ENCODE measurements at regions not wholly inside any gene's neighbourhood (a gene's known extent, or its start where the extent isn't known, plus 50 kb on each side); places are given as distances from the start of the nearest gene placed in this dataset.

- no peaks in the 10 kb centered on the region for H3K27me3 ChIP-seq (ENCODE audit: insufficient read depth, poor library complexity, severe bottlenecking)
- no peak for TF ChIP-seq CTCF (IDR thresholded peaks at IDR 0.05; ENCODE audit: poor library complexity, severe bottlenecking)
- no peak overlapping the region for H3K4me3 ChIP-seq (ENCODE audit: severe bottlenecking)
- no peak; the same call in 2 of the 3 replicates for ATAC-seq (ENCODE audit: low read depth)
- no peak for DNase-seq (ENCODE audit: low spot score)
- no peaks in the 10 kb centered on the region for H3K36me3 ChIP-seq (ENCODE audit: low read depth)
- H3K4me1 ChIP-seq (ENCODE audit: insufficient read depth, poor library complexity, severe bottlenecking) = no peaks in the 10 kb centered on the region
- no peak overlapping the region for H3K27ac ChIP-seq (ENCODE audit: poor library complexity, severe bottlenecking)
- no peaks in the 10 kb centered on the region for H3K9me3 ChIP-seq (ENCODE audit: severe bottlenecking)
Observed at GRCh38 chr3:19070325-19070724, 78.0 kb upstream of the KCNH8 start.

GRCh38 chr3:19065027-19065426 lies 83.3 kb upstream of the KCNH8 start:
- ATAC-seq (ENCODE audit: low read depth) (no peak), DNase-seq (ENCODE audit: low spot score) (no peak)
- Histone ChIP-seq H3K27me3 (ENCODE audit: insufficient read depth, poor library complexity, severe bottlenecking) (no peaks in the 10 kb centered on the region), H3K36me3 (ENCODE audit: low read depth) (no peaks in the 10 kb centered on the region), H3K4me1 (ENCODE audit: insufficient read depth, poor library complexity, severe bottlenecking) (no peaks in the 10 kb centered on the region), H3K4me3 (ENCODE audit: severe bottlenecking) (no peak overlapping the region), H3K27ac (ENCODE audit: poor library complexity, severe bottlenecking) (no peak overlapping the region), H3K9me3 (ENCODE audit: severe bottlenecking) (no peaks in the 10 kb centered on the region)
- TF ChIP-seq CTCF (IDR thresholded peaks at IDR 0.05; ENCODE audit: poor library complexity, severe bottlenecking) = peak; percentile 63

GRCh38 chr3:19063936-19064335 lies 84.4 kb upstream of the KCNH8 start:
- no peak for DNase-seq (ENCODE audit: low spot score)
- no peak for ATAC-seq (ENCODE audit: low read depth)
- Histone ChIP-seq H3K9me3 (ENCODE audit: severe bottlenecking) (no peaks in the 10 kb centered on the region), H3K4me1 (ENCODE audit: insufficient read depth, poor library complexity, severe bottlenecking) (no peaks in the 10 kb centered on the region), H3K36me3 (ENCODE audit: low read depth) (no peaks in the 10 kb centered on the region), H3K4me3 (ENCODE audit: severe bottlenecking) (no peak overlapping the region), H3K27ac (ENCODE audit: poor library complexity, severe bottlenecking) (no peak overlapping the region), H3K27me3 (ENCODE audit: insufficient read depth, poor library complexity, severe bottlenecking) (no peaks in the 10 kb centered on the region)
- TF ChIP-seq CTCF (IDR thresholded peaks at IDR 0.05; ENCODE audit: poor library complexity, severe bottlenecking) = no peak

- TF ChIP-seq CTCF (IDR thresholded peaks at IDR 0.05; ENCODE audit: poor library complexity, severe bottlenecking) = no peak
- Histone ChIP-seq H3K27me3 (ENCODE audit: insufficient read depth, poor library complexity, severe bottlenecking) (no peaks in the 10 kb centered on the region), H3K36me3 (ENCODE audit: low read depth) (no peaks in the 10 kb centered on the region), H3K4me1 (ENCODE audit: insufficient read depth, poor library complexity, severe bottlenecking) (no peaks in the 10 kb centered on the region), H3K4me3 (ENCODE audit: severe bottlenecking) (no peak overlapping the region), H3K27ac (ENCODE audit: poor library complexity, severe bottlenecking) (no peak overlapping the region), H3K9me3 (ENCODE audit: severe bottlenecking) (no peaks in the 10 kb centered on the region)
- DNase-seq (ENCODE audit: low spot score) (no peak), ATAC-seq (ENCODE audit: low read depth) (no peak)
Observed at GRCh38 chr3:19060404-19060803, 87.9 kb upstream of the KCNH8 start.

- Histone ChIP-seq H3K36me3 (ENCODE audit: low read depth) (no peaks in the 10 kb centered on the region), H3K27ac (ENCODE audit: poor library complexity, severe bottlenecking) (no peak overlapping the region), H3K4me1 (ENCODE audit: insufficient read depth, poor library complexity, severe bottlenecking) (no peaks in the 10 kb centered on the region), H3K9me3 (ENCODE audit: severe bottlenecking) (no peaks in the 10 kb centered on the region), H3K4me3 (ENCODE audit: severe bottlenecking) (no peak overlapping the region), H3K27me3 (ENCODE audit: insufficient read depth, poor library complexity, severe bottlenecking) (no peaks in the 10 kb centered on the region)
- ATAC-seq (ENCODE audit: low read depth) (no peak), DNase-seq (ENCODE audit: low spot score) (no peak)
- TF ChIP-seq CTCF (IDR thresholded peaks at IDR 0.05; ENCODE audit: poor library complexity, severe bottlenecking) = no peak
Observed at GRCh38 chr3:19052874-19053273, 95.4 kb upstream of the KCNH8 start.

All from RWPE2 (cell line).